Activated B cell treated with CpG ODN at 0.5 μM for 24 hours (primary cell): ENCODE measurements at regions not wholly inside any gene's neighbourhood (a gene's known extent, or its start where the extent isn't known, plus 50 kb on each side); places are given as distances from the start of the nearest gene placed in this dataset.

ENCODE experiments used
- ATAC-seq: fragments of 200-7000 bp; cut with Tn5 transposase; one replicate; pipeline ENCODE4 v1.10.0; 2021; ENCODE audit warnings: low read depth, mild to moderate bottlenecking, moderate library complexity
- CTCF ChIA-PET: fragments of 350-600 bp; sonication (Branson Sonifier 250); formaldehyde crosslinking; loops from one replicate; lab custom pipeline; 2021; ENCODE audit warnings: antibody characterized with exemption; lab: Charles Lee
- POLR2A ChIA-PET: fragments of 350-600 bp; sonication (Branson Sonifier 250); formaldehyde crosslinking; loops from one replicate; lab custom pipeline; 2021; ENCODE audit warnings: antibody characterized with exemption; lab: Charles Lee
- DNase-seq: peaks from one replicate; pipeline ENCODE4 v3.0.0; 2022
- H3K27ac Mint-ChIP-seq: one replicate; pipeline ENCODE4 v1.8.0; 2020; ENCODE audit warnings: mixed read lengths
- H3K27me3 Mint-ChIP-seq: one replicate; pipeline ENCODE4 v1.8.0; 2021; ENCODE audit warnings: mixed read lengths
- H3K36me3 Mint-ChIP-seq: one replicate; pipeline ENCODE4 v1.8.0; 2021; ENCODE audit warnings: low read depth, mixed read lengths
- H3K4me1 Mint-ChIP-seq: one replicate; pipeline ENCODE4 v1.8.0; 2021; ENCODE audit warnings: mixed read lengths
- H3K4me3 Mint-ChIP-seq: one replicate; pipeline ENCODE4 v1.8.0; 2020; ENCODE audit warnings: mild to moderate bottlenecking, mixed read lengths
- H3K9me3 Mint-ChIP-seq: one replicate; pipeline ENCODE4 v1.8.0; 2020; ENCODE audit warnings: mixed read lengths
- CTCF ChIP-seq: fragments of 200-600 bp; IDR thresholded peaks from one replicate; pipeline ENCODE4 v1.8.0; 2022; ENCODE audit warnings: antibody characterized with exemption, mild to moderate bottlenecking
- intact Hi-C: fragments of 100-400 bp; cut with micrococcal nuclease; formaldehyde crosslinking; loops from one replicate; pipeline ENCODE4 v1.15.1; 2024

- intact Hi-C loops: no loop called here
- H3K27ac Mint-ChIP-seq: no peak overlapping the region
- no peaks in the 10 kb centered on the region for H3K4me1 Mint-ChIP-seq
- CTCF ChIA-PET: no interaction called here
- H3K4me3 Mint-ChIP-seq: no peak overlapping the region
- DNase-seq (no peak), ATAC-seq (no peak)
- TF ChIP-seq CTCF: no peak
- no peaks in the 10 kb centered on the region for H3K27me3 Mint-ChIP-seq
- H3K36me3 Mint-ChIP-seq: no peaks in the 10 kb centered on the region
- POLR2A ChIA-PET: no interaction called here
- H3K9me3 Mint-ChIP-seq: no peaks in the 10 kb centered on the region
Measured at GRCh38 chr18:76053551-76053950, 441.5 kb downstream of the ZNF516 start.

GRCh38 chr18:76052227-76052595 lies 442.8 kb downstream of the ZNF516 start:
- ChIA-PET POLR2A (no interaction called here), CTCF (no interaction called here)
- Mint-ChIP-seq H3K27me3 (no peaks in the 10 kb centered on the region), H3K4me3 (no peak overlapping the region), H3K27ac (no peak overlapping the region), H3K4me1 (no peaks in the 10 kb centered on the region), H3K9me3 (no peaks in the 10 kb centered on the region), H3K36me3 (no peaks in the 10 kb centered on the region)
- intact Hi-C loops: no loop called here
- no peak for TF ChIP-seq CTCF
- DNase-seq: no peak
- no peak for ATAC-seq

- no peaks in the 10 kb centered on the region for H3K27me3 Mint-ChIP-seq
- H3K36me3 Mint-ChIP-seq: no peaks in the 10 kb centered on the region
- CTCF ChIA-PET: no interaction called here
- no peak for DNase-seq
- TF ChIP-seq CTCF: no peak
- intact Hi-C loops: no loop called here
- no peak overlapping the region for H3K4me3 Mint-ChIP-seq
- H3K4me1 Mint-ChIP-seq: no peaks in the 10 kb centered on the region
- POLR2A ChIA-PET: no interaction called here
- H3K27ac Mint-ChIP-seq: no peak overlapping the region
- H3K9me3 Mint-ChIP-seq: no peaks in the 10 kb centered on the region
- ATAC-seq: no peak
Measured at GRCh38 chr18:76051396-76052226, 443.4 kb downstream of the ZNF516 start.

- no peak for ATAC-seq
- DNase-seq: no peak
- Mint-ChIP-seq H3K27ac (no peak overlapping the region), H3K36me3 (no peaks in the 10 kb centered on the region), H3K9me3 (no peaks in the 10 kb centered on the region), H3K27me3 (no peaks in the 10 kb centered on the region), H3K4me3 (no peak overlapping the region), H3K4me1 (no peaks in the 10 kb centered on the region)
- CTCF ChIA-PET: no interaction called here
- intact Hi-C loops: no loop called here
- POLR2A ChIA-PET: no interaction called here
- TF ChIP-seq CTCF: no peak
Measured at GRCh38 chr18:76046221-76046620, 448.8 kb downstream of the ZNF516 start.

- ATAC-seq (no peak), DNase-seq (no peak)
- H3K9me3 Mint-ChIP-seq: no peaks in the 10 kb centered on the region
- no peak for TF ChIP-seq CTCF
- H3K27me3 Mint-ChIP-seq: no peaks in the 10 kb centered on the region
- ChIA-PET POLR2A (no interaction called here), CTCF (no interaction called here)
- intact Hi-C loops: no loop called here
- H3K36me3 Mint-ChIP-seq: no peaks in the 10 kb centered on the region
- H3K27ac Mint-ChIP-seq: no peak overlapping the region
- no peaks in the 10 kb centered on the region for H3K4me1 Mint-ChIP-seq
- no peak overlapping the region for H3K4me3 Mint-ChIP-seq
Measured at GRCh38 chr18:76042511-76042910, 452.5 kb downstream of the ZNF516 start.
